ENCODE measurements at regions not wholly inside any gene's neighbourhood (a gene's known extent, or its start where the extent isn't known, plus 50 kb on each side); places are given as distances from the start of the nearest gene placed in this dataset.

- no peaks in the 10 kb centered on the region for H3K27me3 Mint-ChIP-seq (ENCODE audit: insufficient read depth)
- peaks cover 7% of the 10 kb centered on the region; the same call in 1 of the 2 replicates for H3K36me3 Mint-ChIP-seq (ENCODE audit: low read depth)
- no peak overlapping the region for H3K27ac Mint-ChIP-seq
- H3K4me1 Mint-ChIP-seq (ENCODE audit: low read depth) = no peaks in the 10 kb centered on the region
- H3K4me3 Mint-ChIP-seq = no peak overlapping the region
- DNase-seq = no peak
- H3K9me3 Mint-ChIP-seq = peaks cover 13% of the 10 kb centered on the region
- TF ChIP-seq, protein P1, sequence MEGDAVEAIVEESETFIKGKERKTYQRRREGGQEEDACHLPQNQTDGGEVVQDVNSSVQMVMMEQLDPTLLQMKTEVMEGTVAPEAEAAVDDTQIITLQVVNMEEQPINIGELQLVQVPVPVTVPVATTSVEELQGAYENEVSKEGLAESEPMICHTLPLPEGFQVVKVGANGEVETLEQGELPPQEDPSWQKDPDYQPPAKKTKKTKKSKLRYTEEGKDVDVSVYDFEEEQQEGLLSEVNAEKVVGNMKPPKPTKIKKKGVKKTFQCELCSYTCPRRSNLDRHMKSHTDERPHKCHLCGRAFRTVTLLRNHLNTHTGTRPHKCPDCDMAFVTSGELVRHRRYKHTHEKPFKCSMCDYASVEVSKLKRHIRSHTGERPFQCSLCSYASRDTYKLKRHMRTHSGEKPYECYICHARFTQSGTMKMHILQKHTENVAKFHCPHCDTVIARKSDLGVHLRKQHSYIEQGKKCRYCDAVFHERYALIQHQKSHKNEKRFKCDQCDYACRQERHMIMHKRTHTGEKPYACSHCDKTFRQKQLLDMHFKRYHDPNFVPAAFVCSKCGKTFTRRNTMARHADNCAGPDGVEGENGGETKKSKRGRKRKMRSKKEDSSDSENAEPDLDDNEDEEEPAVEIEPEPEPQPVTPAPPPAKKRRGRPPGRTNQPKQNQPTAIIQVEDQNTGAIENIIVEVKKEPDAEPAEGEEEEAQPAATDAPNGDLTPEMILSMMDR (IDR thresholded peaks at IDR 0.05) = no peak
These were observed 221.3 kb downstream of the FAM76B start for GRCh38 chr11:95568281-95568680.

DNA sequence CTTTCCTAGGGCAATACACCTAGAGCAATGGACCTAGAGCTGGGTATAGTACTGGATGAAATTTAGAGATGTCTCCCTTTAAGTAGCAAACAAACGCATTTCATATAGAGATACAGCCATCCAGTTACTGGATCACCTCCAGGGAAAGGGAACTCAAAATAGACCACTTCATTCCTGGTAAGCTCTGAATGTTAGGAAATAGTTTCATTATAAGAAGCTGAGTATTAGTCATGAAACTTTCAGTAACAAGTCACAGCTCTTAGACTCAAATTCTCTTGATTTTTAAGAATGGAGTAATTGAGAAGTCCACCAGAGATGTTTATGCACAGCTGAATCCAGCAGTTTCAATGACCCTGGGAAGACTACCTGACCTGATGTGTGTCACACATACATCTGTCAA, 221.9 kb downstream of the FAM76B start:
- DNase-seq = no peak
- H3K36me3 Mint-ChIP-seq (ENCODE audit: low read depth) = peaks cover 7% of the 10 kb centered on the region; the same call in 1 of the 2 replicates
- H3K27ac Mint-ChIP-seq = no peak overlapping the region
- peaks cover 13% of the 10 kb centered on the region for H3K9me3 Mint-ChIP-seq
- TF ChIP-seq, protein P1 (IDR thresholded peaks at IDR 0.05) = no peak
- H3K4me3 Mint-ChIP-seq = no peak overlapping the region
- H3K27me3 Mint-ChIP-seq (ENCODE audit: insufficient read depth) = no peaks in the 10 kb centered on the region
- H3K4me1 Mint-ChIP-seq (ENCODE audit: low read depth) = no peaks in the 10 kb centered on the region

DNA sequence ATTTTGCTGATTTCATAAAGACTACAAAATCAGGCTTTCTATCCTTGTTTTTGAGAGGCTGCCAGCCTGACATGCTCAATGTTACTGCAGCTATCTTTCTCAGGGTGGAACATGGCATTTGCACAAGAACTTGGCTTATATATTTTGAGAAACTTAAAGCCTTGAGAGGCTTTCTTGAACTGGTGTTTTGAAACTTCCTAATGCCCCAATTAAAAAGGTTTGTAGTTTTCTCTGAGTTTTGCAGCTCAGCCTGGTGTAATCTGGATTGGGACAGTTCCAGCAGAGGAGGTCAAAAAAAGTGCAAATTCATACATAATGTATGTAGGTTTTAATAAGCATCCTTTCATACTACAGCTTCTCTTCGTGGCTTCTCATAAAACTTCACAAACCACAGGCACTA, 223.4 kb downstream of the FAM76B start:
- Mint-ChIP-seq H3K4me3 (no peak overlapping the region), H3K27ac (no peak overlapping the region), H3K27me3 (ENCODE audit: insufficient read depth) (no peaks in the 10 kb centered on the region), H3K36me3 (ENCODE audit: low read depth) (peaks cover 7% of the 10 kb centered on the region; the same call in 1 of the 2 replicates), H3K9me3 (peaks cover 13% of the 10 kb centered on the region), H3K4me1 (ENCODE audit: low read depth) (no peaks in the 10 kb centered on the region)
- no peak for DNase-seq
- TF ChIP-seq, protein P1 (IDR thresholded peaks at IDR 0.05) = no peak

DNA sequence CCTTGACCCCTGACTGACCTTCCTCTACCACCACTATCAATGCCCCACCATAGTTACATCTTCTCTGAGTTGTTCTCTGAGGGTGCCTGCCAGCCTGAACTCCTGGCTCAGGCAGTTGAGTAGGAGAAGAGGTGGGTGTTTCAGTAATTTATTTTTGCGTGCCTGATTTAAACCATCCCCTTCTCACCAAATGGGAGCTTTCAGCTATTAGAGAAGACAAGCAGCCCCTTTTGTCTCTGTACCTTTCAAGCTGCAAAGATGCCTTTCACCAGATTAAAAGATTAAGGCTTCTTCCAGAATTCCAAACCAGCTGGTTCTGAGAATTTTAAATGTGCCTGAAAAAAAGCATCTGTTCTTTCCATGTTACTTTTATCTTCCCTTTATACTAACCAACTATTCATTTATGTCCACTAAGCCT, 223.8 kb downstream of the FAM76B start:
- no peaks in the 10 kb centered on the region for H3K27me3 Mint-ChIP-seq (ENCODE audit: insufficient read depth)
- peaks cover 7% of the 10 kb centered on the region; the same call in 1 of the 2 replicates for H3K36me3 Mint-ChIP-seq (ENCODE audit: low read depth)
- DNase-seq = no peak
- H3K9me3 Mint-ChIP-seq = peaks cover 11% of the 10 kb centered on the region
- H3K4me3 Mint-ChIP-seq = no peak overlapping the region
- no peak overlapping the region for H3K27ac Mint-ChIP-seq
- H3K4me1 Mint-ChIP-seq (ENCODE audit: low read depth) = no peaks in the 10 kb centered on the region
- TF ChIP-seq, protein P1 (IDR thresholded peaks at IDR 0.05) = no peak

DNA sequence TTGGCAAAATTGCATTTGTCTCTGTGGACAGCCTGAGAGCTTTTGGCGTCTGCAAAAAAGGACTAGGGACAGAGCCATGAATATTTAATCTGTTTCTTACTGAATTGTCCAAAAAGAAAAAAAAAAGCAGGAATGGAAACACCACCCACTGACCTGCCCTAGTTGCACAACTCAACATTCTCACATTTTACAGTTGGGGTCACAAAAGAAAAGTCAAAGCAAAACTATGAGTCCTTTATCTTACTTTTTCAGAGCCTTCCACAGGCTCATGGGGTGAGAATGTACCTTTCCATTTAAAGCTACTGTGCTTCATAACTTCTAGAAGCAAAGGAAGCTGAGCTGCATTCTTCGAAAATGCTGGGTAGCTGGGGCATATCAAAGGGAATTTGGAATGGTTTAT, 225.7 kb downstream of the FAM76B start:
- Mint-ChIP-seq H3K4me3 (no peak overlapping the region), H3K27me3 (ENCODE audit: insufficient read depth) (no peaks in the 10 kb centered on the region), H3K36me3 (ENCODE audit: low read depth) (no peaks in the 10 kb centered on the region), H3K27ac (no peak overlapping the region), H3K4me1 (ENCODE audit: low read depth) (no peaks in the 10 kb centered on the region), H3K9me3 (no peaks in the 10 kb centered on the region)
- TF ChIP-seq, protein P1 (IDR thresholded peaks at IDR 0.05) = no peak
- no peak for DNase-seq

DNA sequence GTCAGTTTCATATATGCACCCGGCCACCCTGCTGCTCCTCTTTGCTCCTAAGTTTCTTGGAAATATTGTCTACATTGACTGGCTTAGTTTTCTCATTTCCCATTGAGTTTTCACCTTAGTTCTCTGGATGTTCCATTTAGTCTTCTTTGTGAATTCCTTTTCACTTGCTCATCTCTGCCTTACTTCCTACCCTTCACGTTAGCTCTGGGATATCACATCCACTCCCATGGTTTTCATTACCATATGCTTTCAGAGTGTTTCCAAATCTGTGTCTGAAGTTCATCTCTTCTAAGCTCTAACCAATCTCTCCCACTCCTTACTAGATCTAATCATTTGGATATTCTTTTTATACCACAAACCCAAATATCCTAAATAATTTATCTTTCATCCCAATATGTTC, 226.4 kb downstream of the FAM76B start:
- no peak for DNase-seq
- H3K9me3 Mint-ChIP-seq = no peaks in the 10 kb centered on the region
- no peak overlapping the region for H3K4me3 Mint-ChIP-seq
- H3K27me3 Mint-ChIP-seq (ENCODE audit: insufficient read depth) = no peaks in the 10 kb centered on the region
- TF ChIP-seq, protein P1 (IDR thresholded peaks at IDR 0.05) = no peak
- H3K27ac Mint-ChIP-seq = no peak overlapping the region
- H3K36me3 Mint-ChIP-seq (ENCODE audit: low read depth) = no peaks in the 10 kb centered on the region
- H3K4me1 Mint-ChIP-seq (ENCODE audit: low read depth) = no peaks in the 10 kb centered on the region

All from HFFc6 (cell line).